OCI-LY1 (cell line): ENCODE measurements at regions not wholly inside any gene's neighbourhood (a gene's known extent, or its start where the extent isn't known, plus 50 kb on each side); places are given as distances from the start of the nearest gene placed in this dataset.

Experiments
- H2AFZ ChIP-seq: fragments of 200-600 bp; sonication (generic), shearing (Covaris generic); 2 replicates; pipeline ENCODE4 v1.6.0; 2014; ENCODE audit warnings: antibody characterized with exemption, mild to moderate bottlenecking, low read length
- H3F3A ChIP-seq: fragments of 200-600 bp; sonication (generic), shearing (Covaris generic); 2 replicates; pipeline ENCODE4 v1.6.0; 2014; ENCODE audit warnings: mild to moderate bottlenecking, antibody characterized with exemption, low read length, moderate library complexity; ENCODE audit not compliant: insufficient read depth
- H3K27ac ChIP-seq: fragments of 200-600 bp; sonication (generic); 2 replicates; pipeline ENCODE4 v1.5.1; 2014; ENCODE audit warnings: low read length, mixed run types, mild to moderate bottlenecking, low read depth; ENCODE audit not compliant: poor library complexity, severe bottlenecking
- H3K27me3 ChIP-seq: fragments of 200-600 bp; sonication (generic); 2 replicates; pipeline ENCODE4 v1.6.0; 2014; ENCODE audit warnings: antibody characterized with exemption, mild to moderate bottlenecking, low read length, moderate library complexity; ENCODE audit not compliant: insufficient read depth
- H3K36me3 ChIP-seq: fragments of 200-600 bp; sonication (generic); 2 replicates; pipeline ENCODE4 v1.6.1; 2014; ENCODE audit warnings: mild to moderate bottlenecking, antibody characterized with exemption, low read length, moderate library complexity, mixed read lengths; ENCODE audit not compliant: insufficient read depth
- H3K4me1 ChIP-seq: fragments of 200-600 bp; sonication (generic); 2 replicates; pipeline ENCODE4 v1.5.1; 2014; ENCODE audit warnings: mild to moderate bottlenecking, low read length, moderate library complexity; ENCODE audit not compliant: insufficient read depth, severe bottlenecking
- H3K4me2 ChIP-seq: fragments of 200-600 bp; sonication (generic), shearing (Covaris generic); 2 replicates; pipeline ENCODE4 v1.6.1; 2014; ENCODE audit warnings: low read length
- H3K4me3 ChIP-seq: fragments of 200-600 bp; sonication (generic); 2 replicates; pipeline ENCODE4 v1.5.1; 2014; ENCODE audit warnings: low read length, low read depth, mild to moderate bottlenecking, mixed read lengths; ENCODE audit not compliant: poor library complexity, severe bottlenecking
- H3K79me2 ChIP-seq: fragments of 200-600 bp; shearing (Covaris generic); 2 replicates; pipeline ENCODE4 v1.6.1; 2016; ENCODE audit warnings: mixed run types, low read length, mixed read lengths; ENCODE audit not compliant: insufficient read depth
- H3K9ac ChIP-seq: fragments of 200-600 bp; sonication (generic), shearing (Covaris generic); 2 replicates; pipeline ENCODE4 v1.6.1; 2014; ENCODE audit warnings: mild to moderate bottlenecking, low read length, mixed read lengths
- H3K9me2 ChIP-seq: fragments of 200-600 bp; sonication (generic), shearing (Covaris generic); 2 replicates; pipeline ENCODE4 v1.6.1; 2014; ENCODE audit warnings: low read depth, mild to moderate bottlenecking, low read length, mixed read lengths
- H3K9me3 ChIP-seq: fragments of 200-600 bp; shearing (Covaris generic); 2 replicates; pipeline ENCODE4 v1.6.1; 2014; ENCODE audit warnings: low read length, mixed read lengths
- H4K20me1 ChIP-seq: fragments of 200-600 bp; sonication (generic), shearing (Covaris generic); 2 replicates; pipeline ENCODE4 v1.6.0; 2016; ENCODE audit warnings: mild to moderate bottlenecking, low read length; ENCODE audit not compliant: insufficient read depth
- EZH2 ChIP-seq: fragments of 200-600 bp; sonication (generic), shearing (Covaris generic); IDR thresholded peaks from 2 replicates; pipeline ENCODE4 v1.8.0; 2017; ENCODE audit warnings: borderline replicate concordance, mixed run types, mild to moderate bottlenecking, antibody characterized with exemption, low read length, moderate library complexity, mixed read lengths
- TF ChIP-seq, protein P1 (sequence below): fragments of 200-600 bp; sonication (generic), shearing (Covaris generic); IDR thresholded peaks from 2 replicates; pipeline ENCODE4 v1.5.1; 2017; ENCODE audit warnings: mild to moderate bottlenecking, antibody characterized with exemption, low read length, moderate library complexity, mixed read lengths

DNA sequence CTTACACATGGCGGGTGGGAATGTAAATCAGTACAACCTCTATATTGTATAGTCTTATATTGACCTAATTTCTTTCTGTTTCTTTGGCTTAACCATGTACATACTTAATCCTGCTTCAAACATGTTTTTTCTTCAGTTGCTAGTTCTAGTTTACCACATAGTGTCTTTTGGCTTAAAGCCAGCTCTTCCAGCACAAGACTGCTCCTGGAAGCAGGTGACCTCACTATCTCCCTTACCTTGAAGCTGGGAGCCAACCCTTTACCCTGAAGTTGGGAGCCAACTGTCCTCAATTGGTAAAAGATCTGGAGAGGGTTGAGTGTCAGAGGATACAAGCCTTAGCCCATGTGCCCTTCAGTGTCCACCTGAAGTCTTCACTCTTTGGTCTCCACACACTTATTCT lies 162.7 kb downstream of the AASDH start:
- Histone ChIP-seq H3K27me3 (no peaks in the 10 kb centered on the region), H3F3A (no peaks in the 10 kb centered on the region), H3K79me2 (no peaks in the 10 kb centered on the region), H3K9ac (no peak overlapping the region), H3K36me3 (no peaks in the 10 kb centered on the region), H3K4me2 (no peak overlapping the region), H3K9me3 (no peaks in the 10 kb centered on the region), H3K9me2 (no peaks in the 10 kb centered on the region), H3K4me1 (no peaks in the 10 kb centered on the region), H2AFZ (no peak overlapping the region), H3K4me3 (no peak overlapping the region), H4K20me1 (no peaks in the 10 kb centered on the region), H3K27ac (no peak overlapping the region)
- TF ChIP-seq, protein P1, sequence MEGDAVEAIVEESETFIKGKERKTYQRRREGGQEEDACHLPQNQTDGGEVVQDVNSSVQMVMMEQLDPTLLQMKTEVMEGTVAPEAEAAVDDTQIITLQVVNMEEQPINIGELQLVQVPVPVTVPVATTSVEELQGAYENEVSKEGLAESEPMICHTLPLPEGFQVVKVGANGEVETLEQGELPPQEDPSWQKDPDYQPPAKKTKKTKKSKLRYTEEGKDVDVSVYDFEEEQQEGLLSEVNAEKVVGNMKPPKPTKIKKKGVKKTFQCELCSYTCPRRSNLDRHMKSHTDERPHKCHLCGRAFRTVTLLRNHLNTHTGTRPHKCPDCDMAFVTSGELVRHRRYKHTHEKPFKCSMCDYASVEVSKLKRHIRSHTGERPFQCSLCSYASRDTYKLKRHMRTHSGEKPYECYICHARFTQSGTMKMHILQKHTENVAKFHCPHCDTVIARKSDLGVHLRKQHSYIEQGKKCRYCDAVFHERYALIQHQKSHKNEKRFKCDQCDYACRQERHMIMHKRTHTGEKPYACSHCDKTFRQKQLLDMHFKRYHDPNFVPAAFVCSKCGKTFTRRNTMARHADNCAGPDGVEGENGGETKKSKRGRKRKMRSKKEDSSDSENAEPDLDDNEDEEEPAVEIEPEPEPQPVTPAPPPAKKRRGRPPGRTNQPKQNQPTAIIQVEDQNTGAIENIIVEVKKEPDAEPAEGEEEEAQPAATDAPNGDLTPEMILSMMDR, result no peak
- TF ChIP-seq EZH2, result no peak

DNA sequence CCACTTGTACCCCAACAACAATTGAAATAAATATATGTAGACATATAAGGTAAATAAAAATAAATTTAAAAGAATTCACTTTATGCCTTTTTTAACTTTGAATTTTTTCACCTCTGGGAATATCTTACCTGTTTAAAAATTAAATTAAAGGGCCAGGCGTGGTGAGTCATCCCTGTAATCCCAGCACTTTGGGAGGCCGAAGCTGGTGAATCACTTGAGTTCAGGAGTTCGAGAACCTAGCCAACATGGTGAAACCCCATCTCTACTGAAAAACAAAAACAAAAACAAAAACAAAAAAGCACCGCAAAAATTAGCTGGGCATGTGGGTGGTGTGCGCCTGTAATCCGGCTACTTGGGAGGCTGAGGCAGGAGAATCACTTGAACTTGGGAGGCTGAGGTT lies 164.8 kb downstream of the AASDH start:
- H3K9ac ChIP-seq, result no peak overlapping the region
- no peaks in the 10 kb centered on the region for H3K79me2 ChIP-seq
- H3K4me2 ChIP-seq, result no peak overlapping the region
- no peaks in the 10 kb centered on the region for H4K20me1 ChIP-seq
- H3K27ac ChIP-seq, result no peak overlapping the region
- no peaks in the 10 kb centered on the region for H3K9me2 ChIP-seq
- no peaks in the 10 kb centered on the region for H3K4me1 ChIP-seq
- TF ChIP-seq, protein P1, result no peak
- no peaks in the 10 kb centered on the region for H3K36me3 ChIP-seq
- H3K4me3 ChIP-seq, result no peak overlapping the region
- H2AFZ ChIP-seq, result no peak overlapping the region
- H3K27me3 ChIP-seq, result no peaks in the 10 kb centered on the region
- H3F3A ChIP-seq, result no peaks in the 10 kb centered on the region
- H3K9me3 ChIP-seq, result no peaks in the 10 kb centered on the region

DNA sequence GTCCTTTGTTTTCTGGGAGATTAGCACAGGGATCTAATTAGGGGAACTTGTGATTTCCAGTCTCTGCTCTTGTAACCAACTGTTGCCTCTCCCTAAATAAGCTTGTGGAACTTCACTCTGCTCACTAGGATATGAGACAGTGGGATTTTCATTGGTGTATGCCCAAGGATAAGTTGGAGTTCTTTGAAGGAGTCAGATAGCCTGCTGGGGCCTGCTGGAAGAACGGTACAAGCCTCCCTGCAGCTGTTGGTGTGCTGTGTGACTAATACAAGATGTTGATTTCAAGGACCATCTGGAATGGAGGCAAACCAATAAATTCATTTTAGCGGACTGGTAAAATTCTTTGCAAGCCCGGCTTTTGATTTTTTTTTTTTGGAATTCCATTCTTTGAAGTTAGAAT lies 167.0 kb downstream of the AASDH start:
- Histone ChIP-seq H3F3A (no peaks in the 10 kb centered on the region), H3K27ac (no peak overlapping the region), H3K4me2 (no peak overlapping the region), H3K9ac (no peak overlapping the region), H4K20me1 (no peaks in the 10 kb centered on the region), H3K4me1 (no peaks in the 10 kb centered on the region), H3K36me3 (no peaks in the 10 kb centered on the region), H3K79me2 (no peaks in the 10 kb centered on the region), H3K27me3 (no peaks in the 10 kb centered on the region), H3K9me3 (no peaks in the 10 kb centered on the region), H2AFZ (no peak overlapping the region), H3K4me3 (no peak overlapping the region), H3K9me2 (no peaks in the 10 kb centered on the region)
- TF ChIP-seq EZH2, result no peak
- TF ChIP-seq, protein P1, result no peak
